ENCODE measurements at regions not wholly inside any gene's neighbourhood (a gene's known extent, or its start where the extent isn't known, plus 50 kb on each side); places are given as distances from the start of the nearest gene placed in this dataset.

DNA sequence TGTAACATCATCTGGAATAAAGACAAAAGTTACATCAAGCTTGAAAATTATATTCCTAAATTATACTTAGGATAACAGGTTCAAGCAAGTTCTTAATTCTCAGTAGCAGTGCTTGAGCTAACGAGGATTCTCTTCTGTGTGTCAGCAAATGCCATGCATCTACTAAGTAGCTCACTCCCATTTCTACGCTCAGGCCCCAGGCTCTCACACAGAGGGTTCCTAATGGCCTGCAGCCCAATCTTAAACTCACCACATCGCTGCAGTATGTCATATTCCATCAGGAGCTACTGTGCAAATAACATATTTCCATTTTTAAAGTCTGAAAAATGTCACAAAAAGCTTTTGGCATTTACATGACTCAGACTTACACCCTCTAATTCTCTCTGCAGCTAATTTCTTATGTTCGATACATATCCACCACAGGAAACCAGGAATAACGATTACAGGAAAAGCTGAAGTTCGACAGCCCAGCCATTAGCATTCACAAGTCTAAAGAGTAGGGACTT lies 474.8 kb downstream of the EFNA5 start:
- TF ChIP-seq HNF4G (IDR thresholded peaks at IDR 0.05) (no peak), GABPA (IDR thresholded peaks at IDR 0.05 in 1 of 2, conservative IDR thresholded peaks at IDR 0.05 in 1 of 2) (no peak), YY1 (IDR thresholded peaks at IDR 0.05) (no peak), RXRA (IDR thresholded peaks at IDR 0.05) (no peak), NR2F2 (IDR thresholded peaks at IDR 0.05) (no peak), RAD21 (IDR thresholded peaks at IDR 0.05) (no peak), HNF4A (conservative IDR thresholded peaks at IDR 0.05) (no peak)
- TF ChIP-seq, protein P1, sequence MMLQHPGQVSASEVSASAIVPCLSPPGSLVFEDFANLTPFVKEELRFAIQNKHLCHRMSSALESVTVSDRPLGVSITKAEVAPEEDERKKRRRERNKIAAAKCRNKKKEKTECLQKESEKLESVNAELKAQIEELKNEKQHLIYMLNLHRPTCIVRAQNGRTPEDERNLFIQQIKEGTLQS (IDR thresholded peaks at IDR 0.05): no peak
- TF ChIP-seq, protein P2, sequence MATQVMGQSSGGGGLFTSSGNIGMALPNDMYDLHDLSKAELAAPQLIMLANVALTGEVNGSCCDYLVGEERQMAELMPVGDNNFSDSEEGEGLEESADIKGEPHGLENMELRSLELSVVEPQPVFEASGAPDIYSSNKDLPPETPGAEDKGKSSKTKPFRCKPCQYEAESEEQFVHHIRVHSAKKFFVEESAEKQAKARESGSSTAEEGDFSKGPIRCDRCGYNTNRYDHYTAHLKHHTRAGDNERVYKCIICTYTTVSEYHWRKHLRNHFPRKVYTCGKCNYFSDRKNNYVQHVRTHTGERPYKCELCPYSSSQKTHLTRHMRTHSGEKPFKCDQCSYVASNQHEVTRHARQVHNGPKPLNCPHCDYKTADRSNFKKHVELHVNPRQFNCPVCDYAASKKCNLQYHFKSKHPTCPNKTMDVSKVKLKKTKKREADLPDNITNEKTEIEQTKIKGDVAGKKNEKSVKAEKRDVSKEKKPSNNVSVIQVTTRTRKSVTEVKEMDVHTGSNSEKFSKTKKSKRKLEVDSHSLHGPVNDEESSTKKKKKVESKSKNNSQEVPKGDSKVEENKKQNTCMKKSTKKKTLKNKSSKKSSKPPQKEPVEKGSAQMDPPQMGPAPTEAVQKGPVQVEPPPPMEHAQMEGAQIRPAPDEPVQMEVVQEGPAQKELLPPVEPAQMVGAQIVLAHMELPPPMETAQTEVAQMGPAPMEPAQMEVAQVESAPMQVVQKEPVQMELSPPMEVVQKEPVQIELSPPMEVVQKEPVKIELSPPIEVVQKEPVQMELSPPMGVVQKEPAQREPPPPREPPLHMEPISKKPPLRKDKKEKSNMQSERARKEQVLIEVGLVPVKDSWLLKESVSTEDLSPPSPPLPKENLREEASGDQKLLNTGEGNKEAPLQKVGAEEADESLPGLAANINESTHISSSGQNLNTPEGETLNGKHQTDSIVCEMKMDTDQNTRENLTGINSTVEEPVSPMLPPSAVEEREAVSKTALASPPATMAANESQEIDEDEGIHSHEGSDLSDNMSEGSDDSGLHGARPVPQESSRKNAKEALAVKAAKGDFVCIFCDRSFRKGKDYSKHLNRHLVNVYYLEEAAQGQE (IDR thresholded peaks at IDR 0.05): no peak
- TF ChIP-seq, protein P3, sequence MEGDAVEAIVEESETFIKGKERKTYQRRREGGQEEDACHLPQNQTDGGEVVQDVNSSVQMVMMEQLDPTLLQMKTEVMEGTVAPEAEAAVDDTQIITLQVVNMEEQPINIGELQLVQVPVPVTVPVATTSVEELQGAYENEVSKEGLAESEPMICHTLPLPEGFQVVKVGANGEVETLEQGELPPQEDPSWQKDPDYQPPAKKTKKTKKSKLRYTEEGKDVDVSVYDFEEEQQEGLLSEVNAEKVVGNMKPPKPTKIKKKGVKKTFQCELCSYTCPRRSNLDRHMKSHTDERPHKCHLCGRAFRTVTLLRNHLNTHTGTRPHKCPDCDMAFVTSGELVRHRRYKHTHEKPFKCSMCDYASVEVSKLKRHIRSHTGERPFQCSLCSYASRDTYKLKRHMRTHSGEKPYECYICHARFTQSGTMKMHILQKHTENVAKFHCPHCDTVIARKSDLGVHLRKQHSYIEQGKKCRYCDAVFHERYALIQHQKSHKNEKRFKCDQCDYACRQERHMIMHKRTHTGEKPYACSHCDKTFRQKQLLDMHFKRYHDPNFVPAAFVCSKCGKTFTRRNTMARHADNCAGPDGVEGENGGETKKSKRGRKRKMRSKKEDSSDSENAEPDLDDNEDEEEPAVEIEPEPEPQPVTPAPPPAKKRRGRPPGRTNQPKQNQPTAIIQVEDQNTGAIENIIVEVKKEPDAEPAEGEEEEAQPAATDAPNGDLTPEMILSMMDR (IDR thresholded peaks at IDR 0.05; ENCODE audit: low read depth, low read length, missing input control): no peak
- no peaks in the 10 kb centered on the region for H3K36me3 ChIP-seq (ENCODE audit: control insufficient read depth in 4 of 4, insufficient read depth in 3 of 4, low read depth in 1 of 4, low read length in 3 of 4)

DNA sequence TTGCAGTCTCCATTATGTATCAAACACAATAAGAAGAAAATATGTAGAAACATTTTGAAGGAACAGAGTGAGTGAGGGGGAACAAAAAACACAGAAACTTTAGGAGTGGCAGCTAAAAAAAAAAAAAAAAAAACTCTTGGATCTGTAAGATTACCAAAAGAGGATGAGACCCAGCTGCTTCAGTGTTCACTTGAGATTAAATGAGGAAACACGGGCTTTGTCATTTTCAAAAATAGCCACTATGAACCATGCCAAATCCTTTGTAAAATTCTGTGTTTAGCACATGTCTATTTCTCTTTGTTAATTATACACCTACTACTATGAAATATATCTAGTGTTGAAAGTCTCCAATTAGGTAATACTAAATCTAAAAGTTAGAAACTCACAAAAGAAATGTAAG lies 485.9 kb downstream of the EFNA5 start:
- no peak overlapping the region for H3K27ac ChIP-seq (ENCODE audit: low read depth in 1 of 2, low read length in 2 of 2)
- H3K27me3 ChIP-seq (ENCODE audit: control insufficient read depth in 4 of 4, insufficient read depth in 4 of 4, low read length in 3 of 4): no peaks in the 10 kb centered on the region
- H3K4me1 ChIP-seq (ENCODE audit: control insufficient read depth in 4 of 4, insufficient read depth in 4 of 4, low read length in 3 of 4): no peaks in the 10 kb centered on the region
- DNase-seq (ENCODE audit: low spot score): no peak
- H3K4me3 ChIP-seq (ENCODE audit: low read depth in 1 of 3, low read length in 3 of 3): no peak overlapping the region
- H3K9ac ChIP-seq (ENCODE audit: low read depth in 1 of 2, low read length in 2 of 2): no peak overlapping the region
- H3K36me3 ChIP-seq (ENCODE audit: control insufficient read depth in 4 of 4, insufficient read depth in 3 of 4, low read depth in 1 of 4, low read length in 3 of 4): no peaks in the 10 kb centered on the region
- WGBS: 73% methylated on average over 1 of the region's 1 CpG
- no peaks in the 10 kb centered on the region for H3K9me3 ChIP-seq (ENCODE audit: control insufficient read depth in 4 of 4, low read length in 3 of 4)
- TF ChIP-seq NR2F2 (IDR thresholded peaks at IDR 0.05) (no peak), HNF4G (IDR thresholded peaks at IDR 0.05) (no peak)

More for the DNA sequence above, 474.8 kb downstream of the EFNA5 start:
- no peak overlapping the region for H3K4me3 ChIP-seq (ENCODE audit: low read depth in 1 of 3, low read length in 3 of 3)
- 81% methylated on average over 6 of the region's 6 CpGs for WGBS
- no peaks in the 10 kb centered on the region for H3K4me1 ChIP-seq (ENCODE audit: control insufficient read depth in 4 of 4, insufficient read depth in 4 of 4, low read length in 3 of 4)
- H3K27me3 ChIP-seq (ENCODE audit: control insufficient read depth in 4 of 4, insufficient read depth in 4 of 4, low read length in 3 of 4): no peaks in the 10 kb centered on the region
- DNase-seq (ENCODE audit: low spot score): no peak
- H3K9me3 ChIP-seq (ENCODE audit: control insufficient read depth in 4 of 4, low read length in 3 of 4): no peaks in the 10 kb centered on the region
- no peak overlapping the region for H3K27ac ChIP-seq (ENCODE audit: low read depth in 1 of 2, low read length in 2 of 2)
- H3K9ac ChIP-seq (ENCODE audit: low read depth in 1 of 2, low read length in 2 of 2): no peak overlapping the region

DNA sequence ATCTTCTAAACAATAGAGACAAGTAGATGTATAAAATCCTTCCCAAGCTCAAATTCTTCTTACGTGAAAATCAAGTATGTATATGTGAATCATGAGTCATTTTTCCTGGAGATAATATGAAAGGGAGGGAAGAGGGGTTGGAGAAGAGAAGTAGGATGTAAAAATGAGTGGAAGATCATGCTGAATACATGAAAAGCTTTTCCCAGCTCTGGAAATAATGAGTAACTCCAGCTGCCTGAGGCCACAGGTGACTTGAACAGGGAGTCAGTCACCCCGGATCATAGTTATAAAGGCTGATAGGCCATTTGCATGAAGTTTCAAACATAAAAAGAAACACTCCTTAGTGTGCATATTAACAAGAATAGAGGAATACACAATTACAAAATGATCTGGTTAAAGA lies 486.7 kb downstream of the EFNA5 start:
- Histone ChIP-seq H3K27me3 (ENCODE audit: control insufficient read depth in 4 of 4, insufficient read depth in 4 of 4, low read length in 3 of 4) (peaks cover 0 to 3% (median 0%) of the 10 kb centered on the region in 4 donors), H3K4me1 (ENCODE audit: control insufficient read depth in 4 of 4, insufficient read depth in 4 of 4, low read length in 3 of 4) (no peaks in the 10 kb centered on the region), H3K36me3 (ENCODE audit: control insufficient read depth in 4 of 4, insufficient read depth in 3 of 4, low read depth in 1 of 4, low read length in 3 of 4) (no peaks in the 10 kb centered on the region), H3K4me3 (ENCODE audit: low read depth in 1 of 3, low read length in 3 of 3) (no peak overlapping the region), H3K27ac (ENCODE audit: low read depth in 1 of 2, low read length in 2 of 2) (no peak overlapping the region), H3K9ac (ENCODE audit: low read depth in 1 of 2, low read length in 2 of 2) (no peak overlapping the region), H3K9me3 (ENCODE audit: control insufficient read depth in 4 of 4, low read length in 3 of 4) (no peaks in the 10 kb centered on the region)
- no peak for DNase-seq (ENCODE audit: low spot score)
- TF ChIP-seq YY1 (IDR thresholded peaks at IDR 0.05): no peak
- 71% methylated on average over 2 of the region's 2 CpGs for WGBS

Data from liver (tissue), 8 donors.